GM21381 (cell line): ENCODE measurements at regions not wholly inside any gene's neighbourhood (a gene's known extent, or its start where the extent isn't known, plus 50 kb on each side); places are given as distances from the start of the nearest gene placed in this dataset.
"Not testable (repeated sequence)": the region's sequence is repeated elsewhere in the genome, so short reads cannot be mapped to it uniquely, and the experiment has no call there.

ENCODE experiments used
- ATAC-seq: cut with Tn5 transposase; IDR thresholded peaks from one replicate; pipeline ENCODE4 v1.9.1; 2021; ENCODE audit warnings: mild to moderate bottlenecking, moderate library complexity; ENCODE audit not compliant: unreplicated experiment

DNA sequence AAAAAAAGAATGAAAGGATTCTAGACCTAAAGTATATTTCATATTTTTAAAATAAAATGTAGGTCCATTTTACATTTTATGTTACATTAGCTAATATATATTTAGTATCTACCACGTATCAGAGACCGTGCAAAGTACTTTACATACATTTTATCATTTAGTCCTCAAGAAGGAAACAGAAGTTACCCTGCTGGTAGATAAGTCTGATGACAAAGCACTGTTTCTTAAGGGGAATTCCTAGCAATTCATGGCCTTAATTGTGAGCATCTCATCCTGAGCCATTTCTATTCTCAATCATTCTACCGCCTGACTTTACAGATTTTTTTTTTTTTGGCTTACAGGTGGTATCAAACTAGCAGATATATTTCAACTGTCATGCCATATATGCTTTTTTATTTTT lies 367.7 kb downstream of the PRELID2 start:
- no peak for ATAC-seq

DNA sequence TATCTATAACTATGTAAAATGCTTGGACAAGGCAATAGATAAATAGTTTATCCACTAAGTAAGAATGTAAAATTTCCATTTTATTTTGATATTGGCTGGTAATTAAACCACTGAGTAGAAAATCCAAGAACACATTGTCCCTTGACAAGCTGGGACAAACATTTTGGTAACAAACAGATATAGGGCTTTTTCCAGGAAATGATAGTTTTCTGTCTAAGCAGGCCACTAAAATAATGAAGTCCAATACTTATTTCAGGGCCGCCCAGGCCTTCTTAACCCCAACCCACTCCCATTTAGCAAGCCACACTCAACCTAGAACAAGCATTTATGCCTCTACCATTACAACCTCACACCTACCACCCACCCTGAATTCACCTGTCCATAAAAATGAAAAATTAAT lies 368.6 kb downstream of the PRELID2 start:
- no peak for ATAC-seq

DNA sequence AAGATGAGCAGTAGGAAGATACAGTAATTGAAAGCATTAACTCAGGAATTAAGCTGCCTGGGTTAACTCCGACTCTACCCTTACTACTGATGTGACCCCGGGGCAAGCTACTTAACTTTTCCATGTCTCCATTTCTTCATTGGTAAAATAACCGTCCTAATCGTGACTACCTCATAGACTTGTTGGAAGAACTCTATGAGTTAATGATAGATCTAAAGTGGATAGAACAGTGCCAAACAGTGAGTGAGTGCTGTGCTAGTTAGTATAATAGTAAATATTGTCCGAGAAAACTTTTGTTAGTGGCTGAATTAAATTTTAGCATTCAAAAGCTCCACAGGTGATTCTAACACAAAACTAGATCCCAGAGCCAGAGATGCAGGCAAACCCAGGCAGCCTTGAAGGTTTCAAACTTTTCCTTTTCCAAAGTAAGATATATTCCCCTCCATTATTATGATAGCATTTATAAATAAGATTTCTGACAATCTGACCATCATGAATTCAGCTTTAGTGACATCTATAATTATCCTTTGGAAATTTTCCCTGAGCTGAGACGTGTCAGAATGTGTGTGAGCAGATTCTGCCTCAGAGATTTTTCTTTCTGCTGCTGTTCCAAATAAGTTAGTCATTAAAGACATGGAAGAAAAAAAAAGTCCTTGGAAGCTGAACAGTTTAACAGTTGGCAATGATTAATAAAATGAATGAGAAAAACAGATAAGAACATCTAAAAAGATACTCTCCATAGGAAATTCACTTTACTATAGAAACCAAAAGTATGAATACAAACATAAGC lies 369.5 kb downstream of the PRELID2 start:
- ATAC-seq, result no peak

DNA sequence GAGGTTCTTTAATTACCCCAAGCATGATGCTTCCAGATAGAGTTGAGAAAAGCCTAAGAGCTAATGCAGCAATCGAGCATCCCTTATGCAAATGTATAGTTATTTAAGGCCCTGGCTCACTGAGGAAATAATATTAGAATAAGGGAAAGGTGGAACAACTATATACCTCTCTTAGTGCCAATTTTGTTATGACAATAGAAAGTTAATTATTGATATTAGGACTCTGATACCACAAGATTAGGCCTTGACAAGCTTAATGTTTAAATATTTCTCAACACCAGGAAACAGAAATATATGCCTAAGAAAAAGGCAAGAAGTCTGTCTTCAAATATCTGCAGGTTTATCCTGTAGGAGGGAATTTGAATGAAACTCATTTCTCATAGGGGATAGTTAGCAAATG lies 371.0 kb downstream of the PRELID2 start:
- no peak for ATAC-seq

DNA sequence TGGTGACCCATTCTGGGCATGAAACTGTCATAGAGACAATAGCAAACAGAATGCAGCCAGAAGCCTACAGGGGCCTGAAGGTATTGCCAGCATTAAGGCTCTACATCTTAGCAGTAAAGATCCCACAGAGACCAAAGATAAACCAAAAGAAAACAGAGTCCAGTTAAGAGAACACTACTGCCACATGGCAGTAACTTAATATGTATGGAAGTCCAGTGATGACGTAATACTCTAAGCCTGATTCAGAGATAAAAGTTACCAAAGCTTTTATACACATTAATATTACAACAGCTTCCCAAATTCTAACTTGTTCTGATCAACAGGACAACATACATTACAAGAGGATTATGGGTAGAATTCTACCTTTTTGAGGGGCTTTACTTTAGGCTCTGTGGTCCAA lies 371.5 kb downstream of the PRELID2 start:
- no peak for ATAC-seq

DNA sequence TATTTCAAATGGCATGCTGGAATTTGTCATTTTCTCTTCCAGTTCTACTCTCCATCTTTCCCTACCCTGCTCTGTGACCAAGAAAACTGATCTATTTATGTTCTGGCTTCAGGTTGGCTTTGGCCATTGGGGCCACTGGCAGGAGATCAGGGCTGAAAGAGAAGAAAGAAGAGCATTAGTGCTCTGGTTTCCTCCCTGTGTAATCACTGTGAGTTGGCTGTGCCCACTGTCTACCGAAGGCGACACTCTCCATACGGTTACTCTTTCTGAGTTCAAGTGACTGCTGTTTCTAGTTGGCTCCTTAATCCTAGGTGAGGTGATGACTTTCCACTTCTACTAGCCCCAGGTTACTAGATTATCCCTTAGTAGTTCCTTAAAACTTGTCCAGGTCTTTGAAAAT lies 372.6 kb downstream of the PRELID2 start:
- ATAC-seq, result no peak

DNA sequence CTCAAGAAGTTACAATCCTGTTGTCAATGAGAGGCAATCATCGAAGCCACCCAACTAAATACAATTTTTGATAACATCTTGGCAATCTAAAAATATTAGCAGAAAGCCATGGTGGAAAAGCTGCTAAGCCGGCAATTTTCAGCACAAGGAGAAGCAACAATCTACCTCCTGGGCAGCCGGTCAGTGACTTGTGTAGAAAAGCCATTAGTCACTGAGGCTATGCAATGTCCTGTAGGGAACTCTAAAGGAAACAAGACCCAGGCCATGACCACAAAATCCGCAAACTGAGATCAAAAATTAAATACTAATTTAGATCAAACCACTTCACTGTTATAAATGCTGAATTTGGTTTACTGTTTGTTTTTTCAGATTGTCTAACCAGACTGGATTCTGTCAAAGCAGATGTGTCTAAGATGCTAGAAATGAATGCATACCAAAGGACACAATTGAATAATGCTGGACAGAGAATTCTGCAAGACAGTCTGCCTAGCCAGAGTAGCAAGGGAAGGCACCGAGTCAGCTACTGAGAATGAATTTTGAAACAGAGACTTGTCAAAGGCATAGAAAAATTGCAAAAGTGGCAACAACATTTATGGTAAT lies 384.8 kb downstream of the PRELID2 start:
- no peak for ATAC-seq

DNA sequence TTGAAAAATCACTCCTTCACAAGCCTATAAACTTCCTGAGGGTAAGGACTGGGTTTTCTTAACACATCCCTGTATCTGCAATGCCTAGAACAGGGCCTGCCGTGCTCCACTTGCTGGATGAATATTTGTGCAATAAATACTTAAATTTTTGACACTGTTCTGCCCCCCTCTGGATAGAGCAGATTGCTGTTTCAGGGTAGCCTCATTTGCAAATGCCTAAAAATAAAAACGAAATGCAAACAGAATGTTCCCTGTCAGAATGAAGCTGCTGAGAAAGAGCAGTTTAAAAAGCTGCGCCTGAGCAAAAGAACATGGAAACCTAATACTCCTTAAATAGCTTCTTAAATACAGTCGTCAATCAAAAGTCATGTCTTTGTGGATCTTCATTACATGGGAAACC lies 385.3 kb downstream of the PRELID2 start:
- ATAC-seq, result no peak

DNA sequence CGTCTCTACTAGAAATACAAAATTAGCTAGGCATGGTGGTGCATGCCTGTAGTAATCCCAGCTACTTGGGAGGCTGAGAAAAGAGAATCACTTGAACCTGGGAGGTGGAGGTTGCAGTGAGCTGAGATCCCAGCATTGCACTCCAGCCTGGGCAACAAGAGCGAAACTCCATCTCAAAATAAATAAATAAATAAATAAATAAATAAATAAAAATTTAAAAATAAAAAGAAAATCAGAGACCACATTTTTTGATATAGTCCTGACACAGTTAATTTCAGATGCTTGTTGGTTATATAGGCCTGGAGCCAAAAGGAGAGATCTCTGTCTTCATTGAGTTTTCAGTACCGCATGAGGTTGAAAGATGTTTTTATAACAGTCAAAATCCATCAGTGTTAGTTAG lies 388.3 kb downstream of the PRELID2 start:
- ATAC-seq, result not testable (repeated sequence)

DNA sequence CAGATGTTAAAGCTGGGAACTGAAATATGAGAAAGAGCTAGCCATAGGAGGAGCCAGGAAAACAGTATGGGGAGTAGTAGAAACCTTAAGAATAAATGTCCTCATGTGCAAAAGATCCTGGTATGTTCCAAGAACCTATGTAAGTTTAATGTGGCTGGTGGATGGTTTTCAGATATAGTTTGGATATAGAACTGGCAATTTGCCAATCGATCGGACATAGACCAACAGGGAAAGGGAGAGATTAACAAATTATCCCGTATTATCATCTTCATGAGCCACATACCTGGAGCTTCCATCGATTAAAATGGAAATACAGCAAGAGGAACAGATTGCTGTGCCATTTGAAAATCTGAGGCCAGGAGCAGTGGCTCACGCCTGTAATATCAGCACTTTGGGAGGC lies 388.7 kb downstream of the PRELID2 start:
- no peak for ATAC-seq

DNA sequence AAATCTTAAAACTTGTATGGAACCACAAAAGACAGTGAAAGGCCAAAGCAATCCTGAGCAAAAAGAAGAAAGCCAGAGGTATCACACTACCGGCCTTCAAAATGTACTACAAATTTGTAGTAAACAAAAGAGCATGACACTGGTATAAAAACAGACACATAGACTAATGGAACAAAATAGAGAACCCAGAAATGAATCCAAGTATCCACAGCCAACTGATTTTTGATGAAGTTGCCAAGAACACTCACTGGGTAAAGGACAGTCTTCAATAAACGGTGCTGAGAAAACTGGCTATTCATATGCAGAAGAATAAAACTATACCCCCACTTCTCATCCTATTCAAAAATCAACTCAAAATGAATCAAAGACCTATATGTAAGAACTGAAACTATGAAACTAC lies 390.1 kb downstream of the PRELID2 start:
- no peak for ATAC-seq

DNA sequence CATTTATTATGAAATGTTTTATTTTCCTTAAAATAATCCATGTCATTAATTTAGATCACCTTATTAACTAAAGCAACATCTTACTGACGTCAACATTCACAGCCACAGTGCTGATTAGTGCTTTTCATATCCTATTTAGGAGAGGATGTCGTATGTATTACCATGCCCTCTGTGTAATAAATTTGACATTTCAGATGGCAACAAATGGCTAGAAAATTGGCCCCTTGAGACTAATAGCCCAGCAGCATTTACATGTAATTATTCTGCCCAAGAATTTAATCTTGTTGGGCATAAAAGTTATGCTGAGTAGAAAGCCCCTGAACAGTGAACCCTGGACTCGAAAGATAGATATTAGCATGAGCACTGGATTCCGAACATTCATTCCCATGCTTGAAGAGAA lies 391.2 kb downstream of the PRELID2 start:
- ATAC-seq, result no peak

DNA sequence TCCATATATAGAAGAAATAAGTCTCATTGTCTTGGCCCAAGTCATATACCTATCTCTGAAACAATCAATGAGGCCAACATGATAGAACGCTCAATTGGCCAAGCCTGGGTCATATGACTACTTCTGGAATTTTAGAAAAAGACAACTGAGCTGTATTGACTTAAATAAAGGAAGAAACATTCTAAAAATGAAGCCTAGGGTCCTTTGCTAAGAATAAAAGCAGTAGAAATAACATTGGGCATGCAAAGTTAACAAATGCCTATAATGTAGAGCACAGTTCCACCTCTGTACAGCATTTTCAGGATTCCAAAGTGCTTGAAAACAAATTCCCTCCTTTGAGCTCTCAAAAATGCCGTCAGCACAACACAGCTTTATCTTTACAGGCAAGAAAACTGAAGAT lies 391.8 kb downstream of the PRELID2 start:
- no peak for ATAC-seq

DNA sequence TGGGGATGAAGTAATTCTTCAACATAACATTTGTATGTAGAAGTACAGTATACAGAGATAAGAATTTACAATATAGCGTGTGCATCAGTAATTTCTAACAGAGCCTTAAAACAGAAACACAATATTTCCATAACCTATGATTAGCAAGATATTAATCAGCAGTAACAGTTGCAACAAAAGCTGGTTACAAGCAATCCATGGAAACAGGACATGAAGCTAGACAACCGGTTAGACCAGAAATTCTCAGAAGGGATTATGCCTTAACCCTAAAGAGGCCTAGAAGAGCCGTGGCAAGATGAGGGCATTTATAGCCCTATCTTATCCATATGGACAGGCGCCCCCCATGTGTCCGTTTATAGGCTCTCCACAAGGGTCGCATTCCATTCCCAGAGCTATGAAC lies 392.5 kb downstream of the PRELID2 start:
- ATAC-seq, result not testable (repeated sequence)

DNA sequence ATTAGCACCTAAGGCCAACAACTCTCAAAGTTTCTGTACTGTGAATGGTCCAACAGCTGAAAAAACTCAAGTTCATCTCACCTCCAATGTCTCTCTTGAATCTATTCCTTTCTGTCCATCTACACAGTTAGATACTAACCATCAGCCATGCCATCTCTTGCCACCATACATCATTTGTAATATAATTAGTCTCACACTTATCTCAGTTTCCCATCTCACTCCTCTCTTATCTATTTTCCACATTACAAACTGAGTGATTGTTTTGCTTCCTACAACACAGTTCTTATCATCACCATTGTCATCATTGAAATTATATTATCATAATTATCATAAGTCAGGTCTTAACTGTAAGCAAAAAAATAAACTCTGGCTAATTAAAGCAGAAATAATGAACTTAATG lies 393.9 kb downstream of the PRELID2 start:
- ATAC-seq, result no peak

DNA sequence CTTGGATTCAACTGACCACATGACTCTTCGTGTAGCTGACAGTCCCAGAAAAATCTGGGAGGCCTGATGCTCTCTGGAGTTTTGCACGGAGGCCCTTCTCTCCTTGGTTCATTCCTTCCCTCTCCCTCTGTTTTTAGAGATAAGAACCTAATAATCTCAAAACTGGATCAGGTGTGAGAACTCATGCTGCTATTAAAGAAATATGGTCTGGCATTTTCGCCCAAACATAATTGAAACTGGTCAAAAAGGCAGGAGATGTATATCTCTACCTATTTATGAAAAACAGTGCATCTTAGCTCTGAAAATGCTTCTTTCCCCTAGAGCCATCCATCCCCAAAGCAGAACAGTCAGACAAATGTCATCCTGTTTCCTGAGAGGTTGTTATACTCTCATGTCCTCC lies 397.5 kb downstream of the PRELID2 start:
- no peak for ATAC-seq

DNA sequence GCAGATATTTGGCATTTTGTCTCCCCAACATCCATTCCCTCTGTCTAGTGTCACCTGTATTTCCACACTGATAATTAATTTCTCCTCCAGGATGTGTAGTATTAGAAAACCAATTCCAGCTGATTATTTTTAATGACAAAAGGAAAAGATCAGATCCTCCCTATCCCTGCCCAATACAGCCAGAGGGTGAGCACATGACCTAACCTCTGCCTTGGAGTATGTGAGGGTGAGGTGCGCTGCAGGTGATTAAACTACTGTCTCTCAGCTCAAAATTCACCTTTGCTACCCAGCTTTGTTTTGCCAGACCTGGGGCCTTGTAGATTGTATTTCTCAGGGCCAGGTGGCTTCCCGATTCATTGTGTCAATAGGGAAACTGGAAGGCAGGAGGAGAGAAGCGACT lies 402.1 kb downstream of the PRELID2 start:
- no peak for ATAC-seq

DNA sequence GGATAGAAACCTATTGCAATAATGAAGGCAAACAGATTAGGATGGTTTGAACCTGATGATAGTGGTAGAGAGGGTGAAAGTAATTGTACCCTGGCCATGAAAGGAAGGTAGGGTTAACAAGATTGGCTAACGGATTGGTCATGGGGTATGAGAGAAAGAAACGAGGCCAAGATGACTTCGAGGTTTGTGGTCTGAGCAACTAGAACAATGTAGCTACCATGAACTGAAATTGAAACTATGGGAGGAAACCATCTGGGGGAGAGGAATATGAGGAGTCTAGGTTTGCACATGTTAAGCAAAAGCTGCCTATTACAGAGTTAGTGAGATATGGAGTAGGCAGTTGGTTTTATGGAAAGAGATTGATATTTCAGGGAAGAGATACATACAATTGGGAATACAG lies 406.0 kb downstream of the PRELID2 start:
- no peak for ATAC-seq

DNA sequence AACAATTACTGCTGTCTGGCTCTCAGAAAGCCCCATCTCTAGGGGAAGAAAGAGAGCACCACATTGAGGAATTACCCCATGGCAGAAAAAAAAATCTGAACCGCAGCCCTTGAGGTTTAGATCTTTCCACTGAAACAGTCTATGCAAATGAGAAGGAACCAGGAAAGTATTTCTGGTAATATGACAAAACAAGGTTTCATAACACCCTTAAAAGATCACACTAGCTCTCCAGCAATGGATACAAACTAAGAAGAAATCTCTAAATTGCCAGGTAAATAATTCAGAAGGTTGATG lies 427.1 kb downstream of the PRELID2 start:
- ATAC-seq, result peak; percentile 53

DNA sequence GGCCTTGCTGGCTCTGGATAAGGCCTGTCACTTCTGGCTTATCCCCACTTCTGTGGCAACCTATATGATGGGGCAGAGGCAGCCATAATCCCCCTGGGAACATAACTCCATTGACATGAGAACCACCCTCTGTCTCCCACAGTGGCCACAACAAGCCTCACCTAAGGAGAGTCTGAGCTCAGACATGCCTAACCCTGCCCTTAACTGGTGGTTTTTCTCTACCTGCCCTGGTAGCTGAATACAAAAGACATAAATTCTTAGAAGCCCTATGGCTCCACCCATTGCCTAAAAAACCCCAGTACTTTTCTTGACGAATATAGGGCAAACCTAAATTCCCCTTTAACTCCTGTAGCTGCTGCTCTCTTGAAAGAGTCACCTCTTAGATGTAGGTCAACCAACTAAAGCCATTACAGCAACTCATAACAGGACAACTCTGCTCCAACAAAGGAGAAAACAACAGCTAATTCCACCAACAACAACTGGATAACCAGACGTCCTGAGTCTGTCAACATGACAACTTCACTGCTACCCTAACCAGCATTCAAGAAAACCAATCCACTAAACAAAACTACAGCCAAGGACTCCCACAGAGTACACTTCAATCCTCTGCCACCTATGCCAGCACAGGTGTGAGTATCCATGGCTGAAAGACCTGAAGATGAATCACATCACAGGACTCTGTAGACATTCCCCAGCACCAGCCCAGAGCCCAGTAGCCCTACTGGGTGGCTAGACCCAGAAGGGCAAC lies 427.7 kb downstream of the PRELID2 start:
- peak; percentile 37 for ATAC-seq

DNA sequence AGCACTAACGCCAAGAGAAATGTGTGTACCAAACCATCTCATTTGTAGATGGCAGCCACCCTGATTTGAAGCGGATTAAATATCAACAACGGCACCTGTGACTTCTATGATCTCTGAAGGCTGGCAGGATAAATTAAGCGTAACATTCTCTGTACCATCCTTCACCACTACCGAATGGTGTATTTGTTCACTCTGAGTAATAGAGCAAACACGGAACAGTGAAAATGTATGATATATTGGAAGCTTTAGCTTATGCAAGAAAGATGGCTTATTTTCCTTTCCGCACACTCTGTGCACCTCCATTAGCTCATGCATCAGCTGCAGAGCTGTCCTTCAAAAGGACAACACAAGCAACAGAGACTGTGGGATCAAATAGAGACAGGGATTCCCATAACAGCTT lies 431.1 kb downstream of the PRELID2 start:
- no peak for ATAC-seq

DNA sequence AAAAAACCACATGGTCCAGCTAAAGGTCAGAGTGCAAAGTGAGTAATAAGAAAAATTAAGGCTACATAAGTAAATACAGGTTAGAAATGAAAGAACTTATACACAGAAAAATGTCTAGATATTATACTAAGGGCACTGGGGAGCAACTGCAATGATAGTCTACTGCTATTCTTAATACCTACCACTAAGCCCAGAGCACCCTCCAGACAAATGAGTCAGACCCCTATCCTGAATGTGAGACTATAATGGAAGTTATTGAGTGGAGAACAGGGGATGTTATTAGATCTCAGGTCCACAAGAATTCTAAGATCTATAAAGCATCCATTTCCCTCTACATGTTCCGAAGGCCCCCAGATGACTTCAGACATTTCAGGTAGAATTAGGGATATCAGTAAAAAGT lies 438.3 kb downstream of the PRELID2 start:
- no peak for ATAC-seq
